CD4-positive, alpha-beta T cell (primary cell): ENCODE measurements at regions not wholly inside any gene's neighbourhood (a gene's known extent, or its start where the extent isn't known, plus 50 kb on each side); places are given as distances from the start of the nearest gene placed in this dataset.

Experiments used
- ATAC-seq: fragments of 200-7000 bp; cut with Tn5 transposase; one replicate; pipeline ENCODE4 v1.10.0; 2022; ENCODE audit warnings: mild to moderate bottlenecking; ENCODE audit not compliant: poor library complexity
- CTCF ChIA-PET: fragments of 350-600 bp; sonication (Branson Sonifier 250); formaldehyde crosslinking; loops from one replicate; lab custom pipeline; 2021; ENCODE audit warnings: antibody characterized with exemption, inconsistent platforms; lab: Charles Lee
- POLR2A ChIA-PET: fragments of 350-600 bp; sonication (Branson Sonifier 250); formaldehyde crosslinking; loops from one replicate; lab custom pipeline; 2021; ENCODE audit warnings: antibody characterized with exemption, inconsistent platforms; lab: Charles Lee
- DNase-seq, 14 experiments: peaks; one replicate each; pipeline ENCODE4 v3.0.0-alpha.2; 2013 to 2020; ENCODE audit warnings: mixed read lengths in 2 of 14
- H3K27ac ChIP-seq, 2 donors: one replicate each; pipeline versions ENCODE4 v1.5.1 to v1.7.0; 2013; ENCODE audit warnings: low read length in 2 of 2, low read depth in 1 of 2, mild to moderate bottlenecking in 1 of 2
- H3K27me3 ChIP-seq, 2 experiments: 1 replicate in 1 of 2; 2 replicates in 1 of 2; pipeline versions ENCODE4 v1.6.1 to v1.7.0; 2013; ENCODE audit warnings: low read length in 2 of 2, control low read depth in 1 of 2, mild to moderate bottlenecking in 1 of 2, moderate library complexity in 1 of 2; ENCODE audit not compliant: insufficient read depth in 2 of 2, control insufficient read depth in 1 of 2
- H3K36me3 ChIP-seq: one replicate; pipeline ENCODE4 v1.6.1; 2013; ENCODE audit warnings: low read length, control low read depth; ENCODE audit not compliant: insufficient read depth
- H3K4me1 ChIP-seq: one replicate; pipeline ENCODE4 v1.6.1; 2013; ENCODE audit warnings: low read length, control low read depth; ENCODE audit not compliant: insufficient read depth
- H3K4me3 ChIP-seq: one replicate; pipeline ENCODE4 v1.5.1; 2013; ENCODE audit warnings: mild to moderate bottlenecking, low read length, moderate library complexity
- H3K9me3 ChIP-seq, 2 experiments: 1 replicate in 1 of 2; 2 replicates in 1 of 2; pipeline versions ENCODE4 v1.6.1 to v1.7.0; 2013; ENCODE audit warnings: low read length in 2 of 2, mild to moderate bottlenecking in 2 of 2, control low read depth in 1 of 2, moderate library complexity in 1 of 2; ENCODE audit not compliant: control insufficient read depth in 1 of 2, insufficient read depth in 1 of 2
- H3K27ac Mint-ChIP-seq: one replicate; pipeline ENCODE4 v1.8.0; 2020; ENCODE audit warnings: mixed read lengths
- H3K27me3 Mint-ChIP-seq: one replicate; pipeline ENCODE4 v1.8.0; 2021; ENCODE audit warnings: mixed read lengths
- H3K36me3 Mint-ChIP-seq: one replicate; pipeline ENCODE4 v1.8.0; 2021; ENCODE audit warnings: low read depth, mixed read lengths
- H3K4me1 Mint-ChIP-seq: one replicate; pipeline ENCODE4 v1.8.0; 2021; ENCODE audit warnings: low read depth, mixed read lengths
- H3K4me3 Mint-ChIP-seq: one replicate; pipeline ENCODE4 v1.8.0; 2020; ENCODE audit warnings: mild to moderate bottlenecking, mixed read lengths
- H3K9me3 Mint-ChIP-seq: one replicate; pipeline ENCODE4 v1.8.0; 2020; ENCODE audit warnings: mixed read lengths
- intact Hi-C, 2 experiments: fragments of 100-400 bp; cut with DNase I in 1 of 2; cut with micrococcal nuclease in 1 of 2; formaldehyde crosslinking; loops; one replicate each; pipeline versions ENCODE4 v1.15.1 to v1.9.0; 2023 to 2025; cut with DNase I, micrococcal nuclease
- TF ChIP-seq, protein P1 (sequence below): fragments of 200-600 bp; IDR thresholded peaks from one replicate; pipeline ENCODE4 v1.8.0; 2022; ENCODE audit warnings: antibody characterized with exemption, mild to moderate bottlenecking

DNA sequence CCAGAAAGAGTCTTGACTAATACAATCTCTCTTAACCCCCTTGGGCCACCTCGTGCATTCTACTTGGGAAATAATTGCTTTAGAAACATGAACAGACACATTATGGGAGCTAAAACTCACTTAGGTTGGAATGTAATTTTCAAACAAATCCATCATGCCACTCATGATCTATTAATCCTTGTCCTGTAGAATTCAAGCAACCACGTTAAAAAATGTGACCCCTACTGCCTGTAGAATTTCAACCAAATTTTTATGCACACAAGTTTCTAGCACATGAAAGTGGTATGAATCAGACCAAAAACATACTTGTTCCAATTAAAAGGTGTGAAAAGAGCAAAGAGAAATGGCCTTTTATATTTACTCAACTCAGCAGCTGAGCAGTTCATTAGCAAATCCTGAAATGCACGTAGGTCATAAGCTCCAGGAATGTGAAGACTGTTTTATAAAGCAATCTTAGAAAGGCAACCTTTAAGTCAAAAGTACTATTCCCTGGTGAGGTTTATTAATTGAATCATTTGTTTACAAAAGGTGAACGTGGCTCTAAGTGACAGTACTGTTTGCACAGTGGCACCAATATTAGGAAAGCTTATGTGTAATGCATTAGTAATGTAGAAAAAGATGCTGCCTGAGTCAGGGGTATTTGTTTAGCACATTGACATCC, 459.4 kb upstream of the UBE2E3 start:
- H3K27ac Mint-ChIP-seq = no peak overlapping the region
- POLR2A ChIA-PET = no interaction called here

DNA sequence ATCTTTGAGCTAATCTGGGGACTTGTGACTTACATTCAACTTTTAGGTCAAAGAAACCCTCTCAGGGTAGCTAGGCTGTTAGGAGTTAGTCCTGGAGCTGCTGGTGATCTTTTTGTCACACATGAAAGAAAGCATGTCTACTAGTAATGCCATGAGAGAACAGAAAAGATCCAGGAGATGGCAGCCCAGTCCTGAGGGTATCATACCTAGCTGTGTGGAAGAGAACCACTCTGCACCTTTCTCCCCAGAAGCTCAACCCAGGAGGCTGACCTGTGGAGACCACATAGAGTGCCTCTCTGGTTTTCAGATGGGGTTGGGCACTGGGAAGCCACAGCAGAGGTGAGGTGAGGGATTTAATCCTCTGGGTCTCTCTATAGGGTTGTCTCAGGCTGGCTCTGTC, 460.2 kb upstream of the UBE2E3 start:
- no peak overlapping the region for H3K27ac ChIP-seq
- no peaks in the 10 kb centered on the region for H3K36me3 Mint-ChIP-seq
- H3K36me3 ChIP-seq = no peaks in the 10 kb centered on the region
- H3K27me3 Mint-ChIP-seq = peaks cover 4% of the 10 kb centered on the region
- no peaks in the 10 kb centered on the region for H3K4me1 ChIP-seq
- no peak for DNase-seq
- no peak overlapping the region for H3K4me3 ChIP-seq
- TF ChIP-seq, protein P1, sequence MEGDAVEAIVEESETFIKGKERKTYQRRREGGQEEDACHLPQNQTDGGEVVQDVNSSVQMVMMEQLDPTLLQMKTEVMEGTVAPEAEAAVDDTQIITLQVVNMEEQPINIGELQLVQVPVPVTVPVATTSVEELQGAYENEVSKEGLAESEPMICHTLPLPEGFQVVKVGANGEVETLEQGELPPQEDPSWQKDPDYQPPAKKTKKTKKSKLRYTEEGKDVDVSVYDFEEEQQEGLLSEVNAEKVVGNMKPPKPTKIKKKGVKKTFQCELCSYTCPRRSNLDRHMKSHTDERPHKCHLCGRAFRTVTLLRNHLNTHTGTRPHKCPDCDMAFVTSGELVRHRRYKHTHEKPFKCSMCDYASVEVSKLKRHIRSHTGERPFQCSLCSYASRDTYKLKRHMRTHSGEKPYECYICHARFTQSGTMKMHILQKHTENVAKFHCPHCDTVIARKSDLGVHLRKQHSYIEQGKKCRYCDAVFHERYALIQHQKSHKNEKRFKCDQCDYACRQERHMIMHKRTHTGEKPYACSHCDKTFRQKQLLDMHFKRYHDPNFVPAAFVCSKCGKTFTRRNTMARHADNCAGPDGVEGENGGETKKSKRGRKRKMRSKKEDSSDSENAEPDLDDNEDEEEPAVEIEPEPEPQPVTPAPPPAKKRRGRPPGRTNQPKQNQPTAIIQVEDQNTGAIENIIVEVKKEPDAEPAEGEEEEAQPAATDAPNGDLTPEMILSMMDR = no peak
- no peaks in the 10 kb centered on the region for H3K9me3 Mint-ChIP-seq
- H3K4me3 Mint-ChIP-seq = no peak overlapping the region
- intact Hi-C loops = no loop called here
- no peaks in the 10 kb centered on the region for H3K9me3 ChIP-seq
- CTCF ChIA-PET = no interaction called here
- H3K4me1 Mint-ChIP-seq = no peaks in the 10 kb centered on the region
- H3K27me3 ChIP-seq = no peaks in the 10 kb centered on the region
- no peak for ATAC-seq
- H3K27ac Mint-ChIP-seq = no peak overlapping the region
- POLR2A ChIA-PET = no interaction called here

More for the DNA sequence above, 459.4 kb upstream of the UBE2E3 start:
- Histone ChIP-seq H3K9me3 (no peaks in the 10 kb centered on the region), H3K4me1 (no peaks in the 10 kb centered on the region), H3K36me3 (no peaks in the 10 kb centered on the region), H3K4me3 (no peak overlapping the region), H3K27ac (no peak overlapping the region), H3K27me3 (no peaks in the 10 kb centered on the region)
- Mint-ChIP-seq H3K9me3 (no peaks in the 10 kb centered on the region), H3K4me3 (no peak overlapping the region), H3K36me3 (no peaks in the 10 kb centered on the region), H3K4me1 (no peaks in the 10 kb centered on the region), H3K27me3 (peaks cover 4% of the 10 kb centered on the region)
- DNase-seq (no peak), ATAC-seq (no peak)
- intact Hi-C loops = no loop called here
- TF ChIP-seq, protein P1 = no peak
- CTCF ChIA-PET = no interaction called here

DNA sequence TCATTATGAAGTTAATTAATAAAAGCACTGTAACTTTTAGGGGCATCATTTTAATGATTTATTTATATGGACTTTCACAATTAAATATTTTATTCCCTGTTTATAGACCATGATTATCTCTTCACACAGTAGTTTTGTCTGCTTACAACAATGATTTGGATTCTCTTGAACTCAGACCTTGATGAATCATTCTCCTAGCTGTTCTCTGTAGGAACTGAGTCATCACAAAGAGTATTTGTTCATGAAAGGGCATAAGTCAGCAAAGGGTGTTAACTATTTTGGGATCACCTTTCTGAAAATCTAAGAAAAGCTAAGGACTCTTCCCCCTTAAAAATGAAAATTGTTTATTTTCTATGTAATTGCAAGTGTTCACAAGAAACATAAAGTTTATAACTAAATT, 461.1 kb upstream of the UBE2E3 start:
- Histone ChIP-seq H3K27ac (no peak overlapping the region), H3K4me3 (no peak overlapping the region), H3K9me3 (no peaks in the 10 kb centered on the region), H3K4me1 (no peaks in the 10 kb centered on the region), H3K27me3 (no peaks in the 10 kb centered on the region), H3K36me3 (no peaks in the 10 kb centered on the region)
- H3K9me3 Mint-ChIP-seq = no peaks in the 10 kb centered on the region
- H3K27ac Mint-ChIP-seq = no peak overlapping the region
- intact Hi-C loops = no loop called here
- peaks cover 4% of the 10 kb centered on the region for H3K27me3 Mint-ChIP-seq
- no peak overlapping the region for H3K4me3 Mint-ChIP-seq
- H3K4me1 Mint-ChIP-seq = no peaks in the 10 kb centered on the region
- ATAC-seq = no peak
- no peaks in the 10 kb centered on the region for H3K36me3 Mint-ChIP-seq
- TF ChIP-seq, protein P1 = no peak
- CTCF ChIA-PET = no interaction called here
- DNase-seq = no peak
- POLR2A ChIA-PET = no interaction called here
